Dermis microvascular lymphatic vessel endothelial cell (primary cell): ENCODE measurements at regions not wholly inside any gene's neighbourhood (a gene's known extent, or its start where the extent isn't known, plus 50 kb on each side); places are given as distances from the start of the nearest gene placed in this dataset.
"Not testable (repeated sequence)": the region's sequence is repeated elsewhere in the genome, so short reads cannot be mapped to it uniquely, and the experiment has no call there.

Source experiments
- DNase-seq, 2 donors: peaks; one replicate each; pipeline versions ENCODE4 v3.0.0 to v3.0.0-alpha.2; 2010; ENCODE audit warnings: low read depth in 2 of 2

DNA sequence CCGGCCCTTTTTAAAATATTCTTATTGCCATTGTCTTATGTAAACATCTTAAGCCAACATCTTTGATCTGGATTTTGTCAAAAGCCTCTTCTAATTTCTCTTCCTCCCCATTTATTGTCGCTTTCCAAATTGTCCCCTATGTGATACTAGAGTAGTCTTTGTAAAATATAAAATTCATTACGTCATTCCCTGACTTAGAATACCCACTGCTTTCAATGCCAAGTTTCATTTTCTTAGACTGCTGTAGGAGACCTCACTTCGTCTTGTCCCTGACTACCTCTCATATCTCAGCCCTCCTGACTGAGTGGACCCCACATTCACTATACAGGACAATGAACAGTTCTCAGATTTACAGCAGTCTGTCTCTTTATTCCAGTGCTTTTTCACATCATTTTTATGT, 633.9 kb upstream of the LMO3 start:
- DNase-seq = no peak

- no peak for DNase-seq
Observed at GRCh38 chr12:17235996-17236395, 630.0 kb upstream of the LMO3 start.

GRCh38 chr12:17215759-17216570, 610.0 kb upstream of the LMO3 start:
- DNase-seq = no peak

- DNase-seq = no peak
Observed at GRCh38 chr12:17214929-17215328, 609.0 kb upstream of the LMO3 start.

DNA sequence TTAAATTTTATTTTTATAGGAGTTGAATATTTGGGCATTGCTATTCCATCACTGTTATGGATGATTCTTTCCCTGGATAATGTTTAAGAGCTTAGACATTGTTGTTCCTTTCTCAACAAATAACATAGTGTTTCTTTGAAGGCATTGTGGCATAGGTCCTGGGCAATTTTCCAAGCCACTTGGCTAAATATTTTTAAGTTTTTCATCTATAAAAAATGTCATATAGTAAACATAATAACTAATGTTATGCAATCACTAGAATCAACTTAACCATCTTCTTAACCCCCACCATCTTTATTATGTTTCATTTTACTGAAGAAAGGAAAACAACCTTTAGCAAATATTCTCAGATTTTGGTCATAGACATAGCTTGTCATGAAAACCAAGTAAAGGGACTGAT, 600.6 kb upstream of the LMO3 start:
- no peak for DNase-seq

- DNase-seq = no peak
Observed at GRCh38 chr12:17204289-17205054, 598.5 kb upstream of the LMO3 start.

DNA sequence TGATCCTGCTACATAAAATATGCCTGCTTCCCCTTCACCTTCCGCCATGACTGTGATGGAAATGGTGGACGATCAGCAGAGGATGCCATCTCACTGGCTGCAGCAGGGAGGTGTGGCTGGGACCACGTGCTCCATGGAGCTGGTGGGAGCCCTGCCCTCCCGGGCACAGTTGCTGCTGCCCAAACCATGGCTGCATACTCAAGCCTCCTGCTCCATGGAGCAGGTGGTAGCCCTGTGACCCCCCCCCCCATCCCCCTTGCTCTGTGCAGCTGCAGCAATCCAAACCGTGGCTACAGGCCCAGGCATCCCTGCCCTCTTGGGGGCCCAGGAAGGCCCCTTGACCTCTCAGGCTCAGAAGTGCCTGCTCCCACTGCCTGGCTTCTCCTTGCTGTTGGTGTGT, 597.5 kb upstream of the LMO3 start:
- DNase-seq = no peak

GRCh38 chr12:17197971-17198370, 592.0 kb upstream of the LMO3 start:
- no peak for DNase-seq

DNA sequence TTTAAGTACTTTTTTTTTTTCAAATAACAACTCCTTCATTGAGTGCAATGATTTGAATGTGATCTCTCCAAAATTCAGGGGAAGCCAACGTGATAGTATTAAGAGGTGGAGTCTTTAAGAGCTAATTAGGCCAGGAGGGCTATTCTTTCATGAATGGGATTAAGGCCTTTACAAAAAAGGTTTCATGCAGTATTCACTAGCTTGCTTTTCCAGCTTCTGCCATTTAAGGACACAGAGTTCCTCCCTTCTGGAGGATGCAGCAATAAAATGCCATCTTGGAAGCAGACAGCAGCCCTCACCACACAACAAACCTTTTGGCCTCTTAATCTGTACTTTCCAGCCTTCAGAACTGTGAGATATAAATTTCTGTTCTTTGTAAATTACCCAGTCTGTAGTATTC, 586.8 kb upstream of the LMO3 start:
- no peak for DNase-seq

- DNase-seq = no peak
Observed at GRCh38 chr12:17169726-17170471, 563.9 kb upstream of the LMO3 start.

- DNase-seq = no peak
Observed at GRCh38 chr12:17159506-17160300, 553.7 kb upstream of the LMO3 start.

GRCh38 chr12:17158201-17158600, 552.2 kb upstream of the LMO3 start:
- no peak for DNase-seq

DNA sequence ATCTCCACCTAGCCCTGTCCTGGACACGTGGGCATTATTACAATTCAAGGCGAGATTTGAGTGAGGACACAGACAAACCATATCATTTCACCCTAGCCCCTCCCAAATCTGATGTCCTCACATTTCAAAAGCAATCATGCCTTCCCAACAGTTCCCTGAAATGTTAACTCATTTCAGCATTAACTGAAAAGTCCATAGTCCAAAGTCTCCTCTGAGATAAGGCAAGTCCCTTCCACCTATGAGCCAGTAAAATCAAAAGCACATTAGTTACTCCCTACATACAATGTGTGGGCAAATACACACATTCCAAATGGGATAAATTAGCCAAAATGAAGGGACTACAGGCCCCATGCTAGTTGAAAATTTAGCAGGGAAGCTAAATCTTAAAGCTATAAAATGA, 546.0 kb upstream of the LMO3 start:
- no peak for DNase-seq

DNA sequence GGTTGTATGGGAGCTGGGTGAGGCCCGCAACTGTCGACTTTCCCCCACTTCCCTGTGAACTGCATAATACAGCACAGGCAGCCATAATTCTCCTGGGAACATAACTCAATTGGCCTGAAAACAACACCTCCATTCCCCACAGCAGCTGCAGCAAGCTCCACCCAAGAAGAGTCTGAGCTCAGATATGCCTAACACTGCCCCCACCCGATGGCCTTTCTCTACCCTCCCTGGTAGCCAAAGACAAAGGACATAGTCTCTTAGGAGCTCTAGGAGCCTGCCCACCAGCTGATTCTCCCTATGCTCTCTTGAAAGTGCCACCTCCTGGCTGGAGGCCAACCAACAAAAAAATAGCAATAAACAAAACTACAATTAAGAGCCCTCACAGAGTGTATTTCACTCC, 542.7 kb upstream of the LMO3 start:
- no peak for DNase-seq

DNA sequence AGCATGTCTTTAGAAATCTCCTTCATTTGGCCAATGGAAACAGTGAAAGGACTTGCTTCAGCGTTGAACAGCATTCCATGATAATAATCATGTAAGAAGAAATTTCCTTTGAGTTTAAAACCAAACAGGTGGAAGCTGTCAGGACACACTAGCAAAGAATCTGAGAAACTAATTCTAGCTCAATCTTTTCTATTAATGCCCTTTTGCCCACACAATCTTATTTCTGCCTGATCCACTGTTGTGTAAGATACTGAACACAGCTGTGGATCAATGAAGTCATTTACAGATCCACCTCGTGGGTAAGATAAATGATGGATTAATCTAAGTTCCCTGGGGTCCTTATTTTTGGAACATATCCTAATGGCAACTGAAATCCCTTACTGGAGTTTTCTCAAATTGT, 536.9 kb upstream of the LMO3 start:
- no peak for DNase-seq

DNA sequence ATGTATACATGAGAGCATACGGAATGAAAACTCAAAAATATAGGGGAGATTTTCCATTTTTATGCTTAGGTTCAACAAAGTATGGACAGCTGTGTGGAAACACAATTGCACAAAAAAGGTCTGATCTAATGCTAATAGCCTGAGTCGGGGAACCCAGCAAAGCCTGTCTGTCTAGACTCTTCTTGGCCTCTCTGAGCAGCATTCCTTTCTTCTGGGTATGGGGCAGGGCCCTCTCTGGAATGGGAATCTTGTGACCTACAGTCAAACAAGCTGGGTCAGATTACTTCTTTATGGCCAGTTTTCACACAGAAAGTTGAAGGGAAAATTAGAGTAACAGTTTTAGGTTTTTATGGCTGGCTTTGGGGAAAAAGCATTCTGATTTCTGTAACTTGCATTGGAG, 534.0 kb upstream of the LMO3 start:
- no peak for DNase-seq

- DNase-seq = no peak
Observed at GRCh38 chr12:17137396-17137795, 531.4 kb upstream of the LMO3 start.

GRCh38 chr12:17134315-17134714, 528.4 kb upstream of the LMO3 start:
- DNase-seq = no peak

- DNase-seq = no peak
Observed at GRCh38 chr12:17132336-17132735, 526.4 kb upstream of the LMO3 start.

- DNase-seq = not testable (repeated sequence)
Observed at GRCh38 chr12:17116538-17116937, 510.6 kb upstream of the LMO3 start.

GRCh38 chr12:17110316-17110715, 504.4 kb upstream of the LMO3 start:
- no peak for DNase-seq
